Ovary (tissue), 3 donors: ENCODE measurements at regions not wholly inside any gene's neighbourhood (a gene's known extent, or its start where the extent isn't known, plus 50 kb on each side); places are given as distances from the start of the nearest gene placed in this dataset.

Experiments
- EP300 ChIP-seq: sonication (generic); formaldehyde crosslinking; IDR thresholded peaks from one replicate; pipeline ENCODE4 v1.6.1; 2017; ENCODE audit warnings: antibody characterized with exemption
- POLR2A ChIP-seq: fragments of 450-650 bp; IDR thresholded peaks from one replicate; pipeline ENCODE4 v1.6.1; 2017; ENCODE audit warnings: antibody characterized with exemption, mild to moderate bottlenecking, moderate library complexity
- TF ChIP-seq, protein P1 (sequence below), 3 donors: fragments of 450-650 bp in 2 of 3; fragments of 200-600 bp in 1 of 3; IDR thresholded peaks; one replicate each; pipeline versions ENCODE4 v1.5.1 to v1.8.0; 2016 to 2022; ENCODE audit warnings: antibody characterized with exemption in 3 of 3, mild to moderate bottlenecking in 1 of 3
- donor health status: DM: no; HTN: no; CAD: no.

DNA sequence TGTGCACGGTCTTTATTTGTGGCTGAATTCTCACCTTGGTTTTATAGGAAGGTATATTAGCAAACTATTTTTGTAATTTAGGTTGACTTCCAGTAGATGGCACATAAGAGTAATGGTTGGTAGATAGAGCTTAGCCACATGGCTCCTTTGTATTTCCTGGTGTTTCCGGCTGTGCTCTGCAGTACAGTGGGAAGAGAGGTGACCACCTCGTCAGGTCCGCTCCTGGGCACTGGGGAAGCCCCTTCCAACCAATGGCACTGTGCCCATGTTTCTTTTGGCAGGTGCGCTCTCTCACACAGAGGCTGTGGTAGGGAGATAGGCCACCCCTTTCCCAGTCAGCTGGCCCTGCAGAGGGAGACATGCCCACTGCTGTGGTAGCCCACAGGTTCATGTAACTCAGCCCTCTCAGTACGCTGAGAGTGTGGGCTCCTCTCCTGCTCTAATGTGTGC, 74.3 kb upstream of the ATP12A start:
- TF ChIP-seq POLR2A (no peak), EP300 (no peak)
- TF ChIP-seq, protein P1, sequence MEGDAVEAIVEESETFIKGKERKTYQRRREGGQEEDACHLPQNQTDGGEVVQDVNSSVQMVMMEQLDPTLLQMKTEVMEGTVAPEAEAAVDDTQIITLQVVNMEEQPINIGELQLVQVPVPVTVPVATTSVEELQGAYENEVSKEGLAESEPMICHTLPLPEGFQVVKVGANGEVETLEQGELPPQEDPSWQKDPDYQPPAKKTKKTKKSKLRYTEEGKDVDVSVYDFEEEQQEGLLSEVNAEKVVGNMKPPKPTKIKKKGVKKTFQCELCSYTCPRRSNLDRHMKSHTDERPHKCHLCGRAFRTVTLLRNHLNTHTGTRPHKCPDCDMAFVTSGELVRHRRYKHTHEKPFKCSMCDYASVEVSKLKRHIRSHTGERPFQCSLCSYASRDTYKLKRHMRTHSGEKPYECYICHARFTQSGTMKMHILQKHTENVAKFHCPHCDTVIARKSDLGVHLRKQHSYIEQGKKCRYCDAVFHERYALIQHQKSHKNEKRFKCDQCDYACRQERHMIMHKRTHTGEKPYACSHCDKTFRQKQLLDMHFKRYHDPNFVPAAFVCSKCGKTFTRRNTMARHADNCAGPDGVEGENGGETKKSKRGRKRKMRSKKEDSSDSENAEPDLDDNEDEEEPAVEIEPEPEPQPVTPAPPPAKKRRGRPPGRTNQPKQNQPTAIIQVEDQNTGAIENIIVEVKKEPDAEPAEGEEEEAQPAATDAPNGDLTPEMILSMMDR (IDR thresholded peaks at IDR 0.05): no peak
